ENCODE measurements at regions not wholly inside any gene's neighbourhood (a gene's known extent, or its start where the extent isn't known, plus 50 kb on each side); places are given as distances from the start of the nearest gene placed in this dataset.

- DNase-seq: peak; percentile 1
Measured at GRCh38 chr16:72400257-72401083, 228.5 kb upstream of the PMFBP1 start.

GRCh38 chr16:72399811-72400210, 227.9 kb upstream of the PMFBP1 start:
- no peak for DNase-seq

GRCh38 chr16:72397876-72398275, 225.9 kb upstream of the PMFBP1 start:
- no peak for DNase-seq

GRCh38 chr16:72394526-72394925, 222.6 kb upstream of the PMFBP1 start:
- DNase-seq: no peak

GRCh38 chr16:72389791-72390190, 217.8 kb upstream of the PMFBP1 start:
- no peak for DNase-seq

GRCh38 chr16:72388007-72388406, 216.1 kb upstream of the PMFBP1 start:
- DNase-seq: no peak

- no peak for DNase-seq
Measured at GRCh38 chr16:72384651-72385050, 212.7 kb upstream of the PMFBP1 start.

GRCh38 chr16:72380283-72380682, 208.3 kb upstream of the PMFBP1 start:
- no peak for DNase-seq

- DNase-seq: no peak
Measured at GRCh38 chr16:72373201-72373600, 201.2 kb upstream of the PMFBP1 start.

GRCh38 chr16:72372087-72373045, 200.4 kb upstream of the PMFBP1 start:
- no peak for DNase-seq

- no peak for DNase-seq
Measured at GRCh38 chr16:72371307-72372086, 199.5 kb upstream of the PMFBP1 start.

GRCh38 chr16:72369274-72369673, 197.3 kb upstream of the PMFBP1 start:
- no peak for DNase-seq

GRCh38 chr16:72367851-72368250, 195.9 kb upstream of the PMFBP1 start:
- no peak for DNase-seq

GRCh38 chr16:72362973-72363372, 191.0 kb upstream of the PMFBP1 start:
- DNase-seq: no peak

GRCh38 chr16:72362476-72362875, 190.5 kb upstream of the PMFBP1 start:
- DNase-seq: no peak

- no peak for DNase-seq
Measured at GRCh38 chr16:72357910-72358309, 186.0 kb upstream of the PMFBP1 start.

- DNase-seq: no peak
Measured at GRCh38 chr16:72355561-72355960, 183.6 kb upstream of the PMFBP1 start.

- DNase-seq: no peak
Measured at GRCh38 chr16:72349719-72350118, 177.8 kb upstream of the PMFBP1 start.

- no peak for DNase-seq
Measured at GRCh38 chr16:72332926-72333325, 161.0 kb upstream of the PMFBP1 start.

- no peak for DNase-seq
Measured at GRCh38 chr16:72324578-72324977, 152.6 kb upstream of the PMFBP1 start.

- no peak for DNase-seq
Measured at GRCh38 chr16:72317446-72317845, 145.5 kb upstream of the PMFBP1 start.

GRCh38 chr16:72313903-72314302, 141.9 kb upstream of the PMFBP1 start:
- no peak for DNase-seq

GRCh38 chr16:72312828-72313227, 140.9 kb upstream of the PMFBP1 start:
- no peak for DNase-seq
